ENCODE measurements at regions not wholly inside any gene's neighbourhood (a gene's known extent, or its start where the extent isn't known, plus 50 kb on each side); places are given as distances from the start of the nearest gene placed in this dataset.

- no peak for DNase-seq (ENCODE audit: low spot score)
Measured at GRCh38 chr12:58537278-58537677, 383.0 kb downstream of the LRIG3 start.

DNA sequence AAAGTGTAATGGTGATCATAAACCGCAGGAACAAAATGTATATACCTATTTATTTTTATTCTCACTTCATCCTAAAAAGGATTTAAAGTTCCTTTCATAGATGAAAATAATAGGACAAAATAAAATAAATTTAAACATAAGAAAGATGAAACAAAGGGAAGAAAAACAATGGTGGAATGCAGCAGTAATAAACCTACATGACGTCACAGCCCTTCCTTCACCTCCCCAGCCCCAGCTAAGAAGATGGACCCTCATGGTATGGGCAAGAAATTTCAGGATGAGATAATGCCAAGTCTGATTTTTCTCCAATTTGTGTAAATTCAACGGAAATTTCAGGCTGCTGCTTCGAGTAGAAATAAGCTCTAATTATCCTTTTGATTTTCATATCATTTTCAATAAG, 381.0 kb downstream of the LRIG3 start:
- no peak for DNase-seq (ENCODE audit: low spot score)

DNA sequence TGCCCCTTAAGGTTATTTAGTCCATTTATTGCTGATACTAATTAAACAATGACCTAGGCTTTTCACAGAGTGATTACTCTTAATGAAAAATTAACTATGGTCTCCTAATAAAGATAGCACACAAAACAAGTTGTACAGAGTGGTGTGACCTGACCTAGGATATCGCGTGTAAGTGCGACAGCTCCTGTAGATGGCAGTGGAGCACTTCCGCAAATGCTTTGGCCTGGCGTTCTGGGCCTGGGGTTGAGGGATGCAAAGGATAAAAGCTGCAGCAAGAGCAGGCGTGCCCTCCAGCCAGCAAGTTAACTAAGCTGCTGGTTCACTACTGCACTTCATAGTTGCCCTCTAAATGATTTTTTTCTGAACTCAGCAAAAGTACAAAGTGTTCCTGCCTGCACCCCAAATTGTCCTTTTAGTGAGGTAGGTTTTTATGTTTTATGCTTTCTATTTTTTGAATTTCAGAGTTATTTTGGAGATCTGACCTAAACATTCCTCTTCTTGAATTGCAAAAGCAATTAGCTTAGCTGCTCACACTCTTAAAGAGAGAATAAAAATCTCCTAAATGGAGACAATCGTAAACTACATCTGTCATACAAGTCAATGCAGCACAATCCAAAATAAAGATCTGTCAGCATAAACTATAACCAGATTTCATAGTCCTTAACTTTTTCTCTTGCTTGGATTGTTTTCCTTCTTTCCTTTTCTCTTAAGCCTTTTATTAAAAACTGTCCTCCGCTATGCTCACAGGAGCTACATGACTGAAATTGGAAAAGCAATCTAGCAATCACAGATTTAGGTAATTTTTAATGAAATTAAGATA, 379.6 kb downstream of the LRIG3 start:
- no peak for DNase-seq (ENCODE audit: low spot score)

DNA sequence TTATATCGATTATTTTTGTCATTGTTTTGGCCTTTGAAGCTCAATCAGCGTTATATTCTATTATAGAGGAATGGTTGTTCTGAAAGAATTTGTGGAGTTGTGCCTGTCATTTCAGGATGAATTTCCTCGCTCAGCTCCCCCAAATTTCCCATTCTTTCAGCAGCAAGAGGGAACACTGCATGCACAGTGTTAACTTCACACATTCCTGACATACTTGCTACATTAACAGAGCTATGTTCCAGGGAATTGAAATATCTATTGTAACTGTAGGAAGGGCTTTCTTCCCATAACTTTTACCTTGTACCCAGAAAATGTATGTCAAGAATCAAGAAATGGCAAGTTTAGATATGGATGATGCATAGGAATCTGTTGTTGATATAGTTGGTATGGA, 379.0 kb downstream of the LRIG3 start:
- no peak for DNase-seq (ENCODE audit: low spot score)

GRCh38 chr12:58544281-58544680, 376.0 kb downstream of the LRIG3 start:
- no peak for DNase-seq (ENCODE audit: low spot score)

DNA sequence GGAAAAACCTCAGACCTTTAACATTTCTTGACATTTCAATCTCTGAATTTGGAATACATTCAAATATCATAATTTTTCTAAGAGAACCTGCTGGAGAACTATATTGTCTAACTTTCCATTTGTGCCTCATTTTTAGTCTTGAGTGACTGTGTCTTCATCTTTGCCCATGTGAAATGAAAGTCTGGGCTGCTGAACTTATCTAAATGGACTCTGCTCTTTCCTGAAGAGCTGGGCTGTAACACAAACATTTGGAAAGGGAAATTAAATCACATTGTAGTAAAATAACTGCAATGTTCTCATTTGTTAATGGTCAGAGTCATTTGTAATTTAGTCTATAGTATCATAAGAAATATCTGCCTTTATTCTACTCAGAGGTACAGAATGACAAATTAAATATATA, 373.1 kb downstream of the LRIG3 start:
- no peak for DNase-seq (ENCODE audit: low spot score)

GRCh38 chr12:58548801-58549200, 371.5 kb downstream of the LRIG3 start:
- no peak for DNase-seq (ENCODE audit: low spot score)

GRCh38 chr12:58554522-58555157, 365.7 kb downstream of the LRIG3 start:
- no peak for DNase-seq (ENCODE audit: low spot score)

DNA sequence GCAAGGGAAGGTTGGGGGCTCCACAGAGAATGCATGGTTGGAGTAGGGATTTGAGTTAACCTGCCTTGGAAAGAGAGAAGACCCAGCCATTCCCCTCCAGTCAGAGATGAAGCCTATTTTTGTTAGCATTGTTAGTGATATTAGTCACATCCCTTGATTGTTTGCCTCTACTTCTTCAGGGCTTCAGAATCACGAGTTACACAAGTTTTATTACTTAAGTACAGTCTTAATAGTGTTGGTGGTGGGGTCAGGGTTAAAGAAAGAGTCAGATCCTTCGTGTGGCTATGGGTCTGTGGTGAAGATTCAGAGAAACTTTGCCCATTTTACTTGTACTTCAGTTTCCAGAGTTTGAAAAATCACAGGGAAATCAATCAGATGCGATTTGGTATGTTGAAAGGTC, 363.1 kb downstream of the LRIG3 start:
- no peak for DNase-seq (ENCODE audit: low spot score)

DNA sequence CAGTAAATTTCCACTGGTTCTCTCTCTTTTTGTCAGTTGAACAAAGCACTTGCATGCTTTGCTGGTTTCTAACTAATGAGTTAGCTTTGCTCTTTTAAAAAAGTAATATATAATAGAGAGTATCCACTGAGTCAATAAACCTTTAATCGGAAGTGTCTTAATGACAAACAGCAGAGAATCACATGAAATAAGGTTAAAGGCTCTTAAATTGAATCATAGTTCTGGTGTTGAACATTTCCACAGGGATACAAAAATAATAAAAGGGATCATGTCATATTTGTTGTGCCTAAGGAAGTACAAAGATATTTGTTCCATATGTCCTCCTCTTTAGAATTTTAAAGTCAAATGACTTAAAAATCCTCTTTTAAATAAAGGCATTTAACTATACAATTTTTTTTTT, 362.6 kb downstream of the LRIG3 start:
- no peak for DNase-seq (ENCODE audit: low spot score)

- no peak for DNase-seq (ENCODE audit: low spot score)
Measured at GRCh38 chr12:58563621-58564020, 356.7 kb downstream of the LRIG3 start.

DNA sequence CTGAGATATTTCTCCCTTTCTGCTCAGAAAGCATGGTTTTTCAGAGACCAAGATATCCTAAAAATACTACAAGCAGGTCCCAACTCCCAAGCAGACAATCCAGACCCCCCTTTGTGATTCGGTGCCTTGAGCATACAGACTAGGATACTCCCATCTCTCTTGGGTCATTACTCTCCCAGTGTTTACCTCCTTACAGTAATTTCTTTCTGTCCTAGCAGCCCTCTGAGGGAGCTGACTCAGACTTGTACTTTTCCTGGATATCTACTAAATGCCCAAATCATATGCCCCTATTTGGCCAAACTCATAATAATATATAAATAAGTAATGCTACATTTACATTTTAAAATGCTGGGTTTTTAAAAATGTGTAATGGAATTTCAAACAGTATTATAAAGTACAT, 355.6 kb downstream of the LRIG3 start:
- no peak for DNase-seq (ENCODE audit: low spot score)

DNA sequence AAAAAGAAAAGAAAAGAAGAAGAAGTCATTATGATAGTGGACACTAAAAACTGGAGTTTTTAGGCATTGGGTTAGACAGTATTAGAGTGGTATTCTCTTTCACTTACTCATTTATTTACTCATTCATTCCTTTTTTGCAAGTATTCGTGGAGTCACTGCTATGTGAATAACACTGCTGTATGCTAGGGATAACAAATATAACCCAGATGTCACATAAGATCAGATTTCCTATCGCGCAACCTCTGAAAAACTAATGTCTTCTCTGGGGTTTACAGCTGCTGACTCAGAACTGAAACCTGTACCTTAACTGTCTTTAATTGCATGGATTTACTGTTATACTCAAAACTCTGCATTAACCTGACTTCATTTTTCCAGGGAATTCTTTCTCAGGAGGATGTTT, 353.7 kb downstream of the LRIG3 start:
- DNase-seq (ENCODE audit: low spot score), result no peak

- no peak for DNase-seq (ENCODE audit: low spot score)
Measured at GRCh38 chr12:58567189-58567588, 353.1 kb downstream of the LRIG3 start.

- DNase-seq (ENCODE audit: low spot score), result no peak
Measured at GRCh38 chr12:58570411-58570810, 349.9 kb downstream of the LRIG3 start.

- DNase-seq (ENCODE audit: low spot score), result no peak
Measured at GRCh38 chr12:58575256-58575655, 345.0 kb downstream of the LRIG3 start.

DNA sequence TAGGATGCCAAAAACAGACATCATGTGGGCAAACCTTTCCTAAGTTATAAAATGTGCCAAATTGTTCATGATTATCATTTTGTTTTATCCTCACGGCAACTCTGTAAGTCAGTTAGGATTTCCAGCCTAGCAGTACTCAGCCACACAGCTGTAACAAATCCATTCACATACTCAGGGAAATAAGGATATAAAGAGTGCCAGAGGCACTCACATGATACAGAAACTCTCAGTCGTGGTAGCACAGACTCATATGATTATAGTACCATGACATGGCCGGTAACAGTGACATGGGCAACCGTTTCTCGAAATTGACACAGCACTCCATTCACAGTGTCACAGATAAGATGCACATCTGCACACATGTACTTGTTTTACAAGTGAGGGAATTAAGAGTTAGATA, 344.2 kb downstream of the LRIG3 start:
- no peak for DNase-seq (ENCODE audit: low spot score)

DNA sequence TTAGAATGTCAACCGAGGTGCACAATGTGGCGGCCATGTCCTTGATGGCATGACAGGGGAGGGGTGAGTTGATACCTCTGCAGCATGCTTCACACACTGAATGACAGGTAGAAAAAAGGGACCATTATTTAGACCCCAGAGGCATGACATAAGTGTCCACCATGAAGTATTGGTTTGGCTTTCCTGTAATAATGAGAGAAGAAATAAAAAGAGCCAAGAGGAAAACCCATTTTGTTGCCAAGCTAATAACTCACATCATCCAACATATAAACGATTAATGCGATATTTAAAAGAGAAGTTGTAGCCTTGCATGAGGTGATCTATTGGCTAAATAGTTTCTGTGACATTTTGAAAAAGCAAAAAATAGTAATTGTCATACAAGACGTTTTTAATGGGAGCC, 343.4 kb downstream of the LRIG3 start:
- no peak for DNase-seq (ENCODE audit: low spot score)

GRCh38 chr12:58580095-58580494, 340.2 kb downstream of the LRIG3 start:
- no peak for DNase-seq (ENCODE audit: low spot score)

GRCh38 chr12:58583529-58583928, 336.8 kb downstream of the LRIG3 start:
- DNase-seq (ENCODE audit: low spot score), result no peak

GRCh38 chr12:58583940-58584339, 336.4 kb downstream of the LRIG3 start:
- no peak for DNase-seq (ENCODE audit: low spot score)

DNA sequence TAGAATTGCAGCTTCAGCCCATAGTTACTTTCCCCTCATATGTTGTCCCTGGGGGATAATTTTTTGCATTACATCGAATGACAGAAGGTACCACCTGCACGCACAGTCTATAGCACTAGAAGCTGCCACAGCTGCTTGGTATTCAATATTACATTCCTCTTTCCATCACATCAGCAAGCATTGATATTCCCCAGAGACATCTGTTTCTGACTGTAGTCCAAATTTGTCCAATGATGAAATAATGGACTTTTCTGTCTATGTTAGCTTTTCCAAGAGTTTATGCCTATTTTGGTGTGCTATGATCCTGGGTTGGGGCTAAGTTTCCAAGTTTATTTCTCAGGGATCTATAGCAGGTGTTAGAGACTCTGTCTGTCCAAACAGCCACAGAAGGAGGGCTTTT, 335.4 kb downstream of the LRIG3 start:
- no peak for DNase-seq (ENCODE audit: low spot score)

- DNase-seq (ENCODE audit: low spot score), result no peak
Measured at GRCh38 chr12:58586762-58587161, 333.5 kb downstream of the LRIG3 start.

GRCh38 chr12:58588770-58589169, 331.5 kb downstream of the LRIG3 start:
- DNase-seq (ENCODE audit: low spot score), result no peak
